ENCODE measurements at regions not wholly inside any gene's neighbourhood (a gene's known extent, or its start where the extent isn't known, plus 50 kb on each side); places are given as distances from the start of the nearest gene placed in this dataset.

- no peaks in the 10 kb centered on the region for H3K36me3 ChIP-seq (replicated peaks; ENCODE audit: low read depth, low read length)
- no peak overlapping the region for H2AFZ ChIP-seq (ENCODE audit: low read depth, low read length)
- TF ChIP-seq, protein P1, sequence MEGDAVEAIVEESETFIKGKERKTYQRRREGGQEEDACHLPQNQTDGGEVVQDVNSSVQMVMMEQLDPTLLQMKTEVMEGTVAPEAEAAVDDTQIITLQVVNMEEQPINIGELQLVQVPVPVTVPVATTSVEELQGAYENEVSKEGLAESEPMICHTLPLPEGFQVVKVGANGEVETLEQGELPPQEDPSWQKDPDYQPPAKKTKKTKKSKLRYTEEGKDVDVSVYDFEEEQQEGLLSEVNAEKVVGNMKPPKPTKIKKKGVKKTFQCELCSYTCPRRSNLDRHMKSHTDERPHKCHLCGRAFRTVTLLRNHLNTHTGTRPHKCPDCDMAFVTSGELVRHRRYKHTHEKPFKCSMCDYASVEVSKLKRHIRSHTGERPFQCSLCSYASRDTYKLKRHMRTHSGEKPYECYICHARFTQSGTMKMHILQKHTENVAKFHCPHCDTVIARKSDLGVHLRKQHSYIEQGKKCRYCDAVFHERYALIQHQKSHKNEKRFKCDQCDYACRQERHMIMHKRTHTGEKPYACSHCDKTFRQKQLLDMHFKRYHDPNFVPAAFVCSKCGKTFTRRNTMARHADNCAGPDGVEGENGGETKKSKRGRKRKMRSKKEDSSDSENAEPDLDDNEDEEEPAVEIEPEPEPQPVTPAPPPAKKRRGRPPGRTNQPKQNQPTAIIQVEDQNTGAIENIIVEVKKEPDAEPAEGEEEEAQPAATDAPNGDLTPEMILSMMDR (IDR thresholded peaks at IDR 0.05; ENCODE audit: low read depth, low read length), result no peak
- H3K27ac ChIP-seq (ENCODE audit: low read length), result no peak overlapping the region
- no peaks in the 10 kb centered on the region for H3K27me3 ChIP-seq (ENCODE audit: low read depth, low read length)
- H4K20me1 ChIP-seq (ENCODE audit: insufficient read depth, low read length), result no peaks in the 10 kb centered on the region
- H3K9ac ChIP-seq (ENCODE audit: low read length), result no peak overlapping the region
- no peak overlapping the region for H3K4me3 ChIP-seq (ENCODE audit: low read length)
- H3K4me1 ChIP-seq (ENCODE audit: low read length), result no peaks in the 10 kb centered on the region
- no peak overlapping the region for H3K4me2 ChIP-seq (ENCODE audit: low read length)
- no peaks in the 10 kb centered on the region for H3K79me2 ChIP-seq (ENCODE audit: low read length)
- no peaks in the 10 kb centered on the region for H3K9me3 ChIP-seq (ENCODE audit: insufficient read depth, low read length)
These were observed 450.6 kb downstream of the LMO7 start for GRCh38 chr13:76086729-76087128.

DNA sequence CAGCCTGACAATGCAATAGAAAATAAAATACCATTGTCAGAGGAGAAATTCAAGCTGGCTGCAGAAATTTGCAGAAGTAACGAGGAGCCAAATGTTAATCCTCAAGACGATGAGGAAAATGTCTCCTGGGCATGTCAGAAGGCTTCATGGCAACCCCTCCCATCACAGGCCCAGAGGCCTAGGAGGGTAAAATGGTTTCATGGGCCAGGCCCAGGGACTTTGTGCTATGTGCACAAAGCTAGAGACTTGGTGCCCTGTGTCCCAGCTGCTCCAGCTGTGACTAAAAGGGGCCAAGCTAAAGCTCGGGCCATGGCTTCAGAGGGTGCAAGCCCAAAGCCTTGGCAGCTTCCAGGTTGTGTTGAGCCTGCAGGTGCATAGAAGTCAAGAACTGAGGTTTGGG lies 431.7 kb downstream of the LMO7 start:
- Histone ChIP-seq H3K36me3 (replicated peaks; ENCODE audit: low read depth, low read length) (no peaks in the 10 kb centered on the region), H3K9me3 (ENCODE audit: insufficient read depth, low read length) (no peaks in the 10 kb centered on the region), H3K27me3 (ENCODE audit: low read depth, low read length) (no peaks in the 10 kb centered on the region), H3K27ac (ENCODE audit: low read length) (no peak overlapping the region), H3K9ac (ENCODE audit: low read length) (no peak overlapping the region), H3K79me2 (ENCODE audit: low read length) (no peaks in the 10 kb centered on the region), H3K4me3 (ENCODE audit: low read length) (no peak overlapping the region), H3K4me2 (ENCODE audit: low read length) (no peak overlapping the region), H4K20me1 (ENCODE audit: insufficient read depth, low read length) (no peaks in the 10 kb centered on the region), H2AFZ (ENCODE audit: low read depth, low read length) (no peak overlapping the region), H3K4me1 (ENCODE audit: low read length) (no peaks in the 10 kb centered on the region)
- no peak for TF ChIP-seq EZH2phosphoT487 (IDR thresholded peaks at IDR 0.05; ENCODE audit: low read depth)
- TF ChIP-seq, protein P1 (IDR thresholded peaks at IDR 0.05; ENCODE audit: low read depth, low read length), result no peak

DNA sequence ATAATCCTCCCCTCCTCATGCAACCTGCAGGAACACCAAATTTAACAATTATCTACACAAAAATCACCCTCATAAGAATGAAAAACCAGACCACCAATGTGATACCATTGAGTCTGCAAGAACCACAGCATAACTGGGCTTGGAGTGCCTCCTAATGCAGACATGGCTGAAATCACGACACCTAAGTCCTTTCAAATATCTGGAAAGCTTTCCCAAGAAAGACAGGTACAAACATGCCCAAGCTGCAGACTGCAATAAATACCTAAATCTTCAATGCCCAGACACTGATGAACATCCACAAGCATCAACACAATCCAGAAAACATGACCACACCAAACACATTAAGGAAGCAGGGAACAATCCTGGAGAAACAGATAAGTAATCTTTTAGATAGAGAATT lies 417.1 kb downstream of the LMO7 start:
- Histone ChIP-seq H3K4me1 (ENCODE audit: low read length) (no peaks in the 10 kb centered on the region), H3K79me2 (ENCODE audit: low read length) (no peaks in the 10 kb centered on the region), H3K9ac (ENCODE audit: low read length) (no peak overlapping the region), H3K36me3 (replicated peaks; ENCODE audit: low read depth, low read length) (no peaks in the 10 kb centered on the region), H3K4me3 (ENCODE audit: low read length) (no peak overlapping the region), H3K9me3 (ENCODE audit: insufficient read depth, low read length) (no peaks in the 10 kb centered on the region), H4K20me1 (ENCODE audit: insufficient read depth, low read length) (no peaks in the 10 kb centered on the region), H3K27me3 (ENCODE audit: low read depth, low read length) (no peaks in the 10 kb centered on the region), H3K27ac (ENCODE audit: low read length) (no peak overlapping the region), H3K4me2 (ENCODE audit: low read length) (no peak overlapping the region), H2AFZ (ENCODE audit: low read depth, low read length) (no peak overlapping the region)
- no peak for TF ChIP-seq EZH2phosphoT487 (IDR thresholded peaks at IDR 0.05; ENCODE audit: low read depth)
- TF ChIP-seq, protein P1 (IDR thresholded peaks at IDR 0.05; ENCODE audit: low read depth, low read length), result no peak

DNA sequence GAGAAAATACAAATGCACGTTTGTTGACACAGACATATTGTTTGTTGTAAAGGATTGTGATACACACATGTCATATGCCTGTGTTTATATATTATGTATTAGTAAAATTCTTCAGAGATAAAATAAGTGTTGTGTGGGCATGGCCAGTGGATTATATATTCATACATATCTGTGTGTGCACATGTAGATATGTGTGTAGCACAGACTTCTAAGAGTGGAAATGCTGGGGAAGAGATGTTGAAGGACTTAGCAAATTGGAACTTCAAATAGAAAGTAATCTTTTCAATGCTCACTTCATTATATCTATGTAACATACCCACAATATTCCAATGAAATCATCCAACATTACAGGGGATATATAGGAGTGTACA lies 413.2 kb downstream of the LMO7 start:
- no peaks in the 10 kb centered on the region for H3K4me1 ChIP-seq (ENCODE audit: low read length)

More for the DNA sequence above, 413.2 kb downstream of the LMO7 start:
- Histone ChIP-seq H3K9ac (ENCODE audit: low read length) (no peak overlapping the region), H3K4me3 (ENCODE audit: low read length) (no peak overlapping the region), H3K79me2 (ENCODE audit: low read length) (no peaks in the 10 kb centered on the region), H3K27ac (ENCODE audit: low read length) (no peak overlapping the region), H2AFZ (ENCODE audit: low read depth, low read length) (no peak overlapping the region), H4K20me1 (ENCODE audit: insufficient read depth, low read length) (no peaks in the 10 kb centered on the region), H3K36me3 (replicated peaks; ENCODE audit: low read depth, low read length) (no peaks in the 10 kb centered on the region), H3K27me3 (ENCODE audit: low read depth, low read length) (no peaks in the 10 kb centered on the region), H3K4me2 (ENCODE audit: low read length) (no peak overlapping the region), H3K9me3 (ENCODE audit: insufficient read depth, low read length) (no peaks in the 10 kb centered on the region)
- no peak for TF ChIP-seq EZH2phosphoT487 (IDR thresholded peaks at IDR 0.05; ENCODE audit: low read depth)
- TF ChIP-seq, protein P1 (IDR thresholded peaks at IDR 0.05; ENCODE audit: low read depth, low read length), result no peak
